GM21447 (cell line): ENCODE measurements at regions not wholly inside any gene's neighbourhood (a gene's known extent, or its start where the extent isn't known, plus 50 kb on each side); places are given as distances from the start of the nearest gene placed in this dataset.

Experiments
- ATAC-seq: cut with Tn5 transposase; IDR thresholded peaks from one replicate; pipeline ENCODE4 v1.9.1; 2021; ENCODE audit not compliant: unreplicated experiment

DNA sequence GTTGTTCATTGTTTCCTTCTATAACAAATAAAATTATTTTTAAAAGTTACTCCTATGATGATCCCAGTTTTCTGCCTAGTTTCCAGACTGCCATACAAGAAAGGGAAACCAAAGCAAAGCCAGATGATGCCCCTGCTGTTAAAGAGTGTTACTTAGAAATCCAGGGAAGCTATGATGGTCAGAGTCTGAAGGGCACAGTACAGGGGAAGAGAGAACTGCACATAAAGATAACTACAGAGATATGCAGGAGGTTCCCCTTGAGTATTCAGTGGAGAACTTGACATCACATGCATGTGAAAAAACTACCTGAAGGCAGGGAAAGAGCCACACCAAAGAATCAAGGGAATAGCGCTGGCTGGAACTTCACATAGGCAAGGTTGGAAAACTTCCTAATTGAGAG, 494.2 kb upstream of the FSTL5 start:
- no peak for ATAC-seq

DNA sequence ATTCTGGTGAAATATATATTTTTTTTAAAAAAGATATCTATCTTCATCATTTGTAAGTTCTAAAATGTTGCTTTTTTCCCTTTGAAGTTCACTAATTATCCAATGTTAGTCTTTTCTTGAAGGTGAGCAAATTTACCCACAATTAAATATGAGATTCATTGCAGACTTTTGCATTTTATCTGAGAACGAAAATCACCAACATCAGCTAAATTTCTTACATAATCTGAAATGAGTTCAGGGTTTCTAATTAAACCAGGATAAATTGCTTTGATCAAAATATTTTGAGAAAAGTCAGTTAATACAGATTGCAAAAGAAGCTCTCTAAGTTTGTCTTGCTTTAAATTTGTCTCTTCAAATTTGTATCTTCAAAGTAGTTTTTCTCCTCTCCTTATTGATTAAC, 486.4 kb upstream of the FSTL5 start:
- ATAC-seq, result no peak

DNA sequence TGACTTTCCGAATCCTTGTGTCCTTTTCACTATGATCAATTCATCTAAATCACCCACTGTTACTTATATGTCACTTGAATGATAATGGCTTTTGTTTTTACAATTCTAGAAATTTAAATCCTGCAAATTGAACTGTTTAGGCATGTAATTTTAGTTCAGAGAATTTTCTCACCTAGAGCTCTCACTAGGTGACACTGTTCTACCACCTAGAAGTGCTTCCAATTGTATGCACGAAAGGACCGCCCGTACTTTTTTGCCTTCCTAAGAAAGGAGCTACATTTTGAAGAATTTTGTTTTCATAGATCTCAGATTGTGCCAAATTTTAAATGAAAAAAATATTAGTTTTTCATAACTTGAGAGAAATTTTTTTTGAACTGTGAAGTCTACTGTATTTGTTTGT, 481.6 kb upstream of the FSTL5 start:
- no peak for ATAC-seq

DNA sequence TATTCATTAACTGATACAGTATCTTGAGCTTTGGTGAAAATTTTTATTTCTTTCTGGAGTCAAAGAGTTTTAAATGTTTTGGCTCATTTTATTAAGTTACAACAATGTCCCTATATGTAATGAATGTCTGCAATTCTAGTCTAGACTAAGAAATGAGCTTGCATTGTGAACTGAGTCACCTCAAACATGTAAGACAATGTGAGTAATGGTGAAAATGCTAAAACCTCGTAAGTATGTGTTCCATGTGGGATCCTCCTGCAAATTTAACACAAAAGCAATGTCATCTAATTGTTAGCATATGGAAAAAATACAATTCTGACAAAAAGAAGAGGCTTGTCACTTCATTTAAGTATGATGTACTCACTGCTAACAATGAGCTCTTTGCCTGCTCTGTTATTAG, 480.5 kb upstream of the FSTL5 start:
- no peak for ATAC-seq

DNA sequence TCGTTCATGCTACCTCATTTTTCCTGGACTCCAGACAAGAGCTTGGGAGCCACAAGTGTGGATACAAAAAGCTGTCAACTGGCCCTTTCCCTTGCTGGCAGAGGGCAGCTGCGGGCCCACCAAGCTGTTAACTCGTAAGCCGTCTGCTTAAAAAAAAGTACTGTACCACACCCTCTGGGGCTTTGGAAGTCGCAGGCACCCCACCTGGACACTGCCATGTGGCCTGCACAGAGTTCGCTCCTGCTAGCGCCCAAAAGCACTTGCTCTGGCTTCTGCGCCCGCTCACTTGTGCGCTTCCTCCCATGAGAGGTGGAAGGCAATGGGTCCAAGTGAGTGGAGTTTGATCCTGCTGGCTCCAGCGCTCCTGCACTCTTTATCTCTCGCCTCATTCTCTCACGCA, 476.4 kb upstream of the FSTL5 start:
- no peak for ATAC-seq

DNA sequence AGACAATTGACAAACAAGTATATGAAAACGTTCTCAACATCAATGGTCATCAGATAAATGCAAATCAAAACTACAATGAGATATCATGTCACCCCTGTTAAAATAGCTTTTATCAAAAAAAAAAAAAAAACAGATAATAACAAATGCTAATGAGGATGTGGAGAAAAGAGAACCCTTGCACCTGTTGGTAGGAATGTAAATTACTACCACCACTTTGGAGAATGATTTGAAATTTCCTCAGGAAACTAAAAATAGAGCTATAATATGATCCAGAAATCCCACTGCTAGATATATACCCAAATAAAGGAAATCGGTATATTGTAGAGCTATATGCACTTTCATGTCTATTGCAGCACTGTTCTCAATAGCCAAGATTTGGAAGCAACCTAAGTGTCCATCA, 470.6 kb upstream of the FSTL5 start:
- ATAC-seq, result no peak

DNA sequence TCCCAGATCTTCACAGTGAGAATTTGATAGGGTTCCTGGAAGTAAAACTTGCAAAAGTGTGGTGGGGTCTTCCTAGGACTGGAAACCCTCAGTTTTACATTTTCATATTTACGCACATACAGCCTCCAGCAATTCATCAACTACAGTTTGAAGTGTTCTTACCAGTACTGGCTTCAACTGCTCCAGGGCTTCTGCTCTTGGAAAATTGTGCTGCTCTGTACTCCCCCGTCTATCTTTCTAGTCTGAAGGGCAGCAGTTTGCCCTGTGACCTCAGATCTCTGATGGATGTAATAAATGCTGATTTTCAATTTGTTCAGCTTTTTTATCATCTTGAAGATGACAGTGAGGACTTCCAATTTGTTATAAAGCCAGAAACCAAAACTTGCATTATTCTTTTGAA, 458.9 kb upstream of the FSTL5 start:
- no peak for ATAC-seq

DNA sequence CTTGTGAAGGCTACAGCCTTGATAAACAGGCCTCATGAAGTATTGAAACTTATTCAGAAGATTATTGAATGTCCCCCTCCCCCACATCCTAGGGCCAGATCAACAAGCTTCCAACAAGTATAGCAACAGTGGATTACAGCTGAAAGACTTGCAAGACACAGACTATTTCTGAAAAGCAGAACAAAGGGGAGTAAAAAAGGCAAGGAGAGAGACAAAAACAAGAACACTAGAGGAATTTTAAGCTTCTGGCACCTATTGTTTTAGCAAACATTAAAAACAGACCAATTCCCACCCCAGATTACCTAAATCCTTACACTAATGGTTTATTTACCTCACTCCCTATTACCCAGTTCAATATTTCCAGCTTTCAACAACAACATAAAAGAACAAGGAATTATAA, 446.3 kb upstream of the FSTL5 start:
- ATAC-seq, result no peak

DNA sequence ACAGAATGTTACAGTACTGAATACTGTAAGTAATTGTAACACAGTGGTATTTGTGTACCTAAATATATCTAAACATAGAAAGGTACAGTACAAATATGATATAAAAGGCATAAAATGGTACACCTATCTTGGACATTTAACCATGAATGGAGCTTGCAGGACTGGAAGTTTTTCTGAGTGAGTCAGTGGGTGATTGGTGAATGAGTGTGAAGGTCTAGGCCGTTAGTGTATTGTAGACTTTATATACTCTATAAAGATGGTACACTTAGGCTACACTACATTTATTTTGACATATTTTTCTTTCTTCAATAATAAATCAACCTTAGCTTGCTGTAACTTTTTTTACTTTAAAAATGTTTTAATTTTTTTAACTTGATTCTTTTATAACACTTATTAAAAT, 422.5 kb upstream of the FSTL5 start:
- ATAC-seq, result no peak

DNA sequence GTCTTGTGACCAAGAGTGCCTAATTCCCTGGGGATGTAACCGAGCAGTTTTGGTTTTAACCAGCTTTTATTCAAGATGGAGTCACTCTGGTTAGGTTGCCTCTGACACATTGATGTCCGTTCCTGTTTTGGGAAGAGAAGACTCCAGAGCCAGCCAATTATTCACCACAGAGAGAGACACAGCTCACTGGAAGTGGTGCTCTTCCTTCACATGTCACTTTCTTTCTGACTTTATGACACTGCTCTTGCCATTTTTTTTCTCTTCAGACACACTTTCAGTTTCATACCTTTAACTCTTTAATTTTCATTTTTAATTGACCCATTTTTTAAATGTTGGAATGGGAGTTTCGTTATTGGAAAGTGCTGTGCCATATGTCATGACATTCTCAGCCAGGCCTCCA, 418.4 kb upstream of the FSTL5 start:
- no peak for ATAC-seq

DNA sequence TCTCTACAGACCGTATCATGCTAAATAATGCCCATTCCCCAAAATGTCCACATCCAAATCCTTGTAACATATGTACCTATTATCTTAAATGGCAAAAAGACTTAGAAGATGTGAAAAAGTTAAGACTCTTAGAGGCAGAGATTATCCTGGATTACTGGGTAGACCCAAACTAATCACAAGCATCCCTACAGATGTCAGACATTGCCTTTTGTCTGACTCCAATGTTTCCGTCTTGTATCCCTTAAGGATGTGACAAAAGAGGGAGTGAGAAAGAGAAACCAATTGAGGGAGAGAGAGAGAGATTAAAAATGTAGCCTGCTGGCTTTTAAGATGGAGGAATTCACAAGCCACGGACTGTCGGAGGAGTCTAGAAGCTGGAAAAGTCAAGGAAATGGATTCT, 401.9 kb upstream of the FSTL5 start:
- ATAC-seq, result no peak

DNA sequence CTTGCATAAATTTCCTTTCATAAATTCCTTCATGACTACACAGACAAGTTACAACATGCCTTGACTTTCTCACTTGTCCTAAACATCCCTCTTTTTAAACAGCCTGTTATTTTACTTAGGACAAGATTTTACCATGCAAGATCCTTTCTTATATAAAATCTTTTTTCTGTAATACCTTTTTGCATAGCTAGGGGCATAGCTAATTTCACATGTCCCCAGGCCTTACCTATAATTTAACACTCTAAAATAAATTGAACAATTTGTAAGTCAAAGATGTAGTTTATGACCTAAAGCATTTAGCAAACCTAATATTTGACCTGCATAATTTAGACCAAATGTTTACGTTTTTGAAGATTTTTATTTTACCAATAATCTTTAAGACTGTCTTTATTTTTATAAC, 396.3 kb upstream of the FSTL5 start:
- no peak for ATAC-seq

DNA sequence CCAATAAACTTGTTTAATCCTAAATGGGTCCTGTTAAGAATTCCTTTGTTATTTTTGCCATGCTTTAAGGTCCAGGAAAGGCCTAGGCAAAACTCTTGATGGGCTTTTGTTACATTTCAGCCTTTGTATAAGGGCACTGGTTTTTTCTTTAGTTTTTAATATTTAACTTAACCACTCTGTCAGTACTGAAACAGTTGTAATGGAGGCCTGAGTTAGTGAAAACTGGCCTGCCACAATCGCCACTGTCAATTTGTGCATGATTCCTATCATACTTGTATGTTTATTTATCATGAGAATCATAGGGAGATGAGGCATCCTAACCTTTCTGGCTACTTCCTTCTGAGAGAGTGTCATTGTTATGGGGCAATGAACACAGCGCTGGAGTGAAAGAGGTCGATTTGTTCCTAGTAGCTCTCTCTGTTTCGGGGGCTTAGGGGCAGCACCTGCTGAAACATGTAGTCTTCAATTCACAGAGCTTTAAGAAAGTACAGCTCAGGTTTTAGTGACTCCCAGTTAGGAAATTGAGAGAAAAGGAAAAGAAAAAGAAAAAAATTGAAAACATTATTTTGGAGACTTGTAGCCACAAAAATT, 393.8 kb upstream of the FSTL5 start:
- ATAC-seq, result no peak

DNA sequence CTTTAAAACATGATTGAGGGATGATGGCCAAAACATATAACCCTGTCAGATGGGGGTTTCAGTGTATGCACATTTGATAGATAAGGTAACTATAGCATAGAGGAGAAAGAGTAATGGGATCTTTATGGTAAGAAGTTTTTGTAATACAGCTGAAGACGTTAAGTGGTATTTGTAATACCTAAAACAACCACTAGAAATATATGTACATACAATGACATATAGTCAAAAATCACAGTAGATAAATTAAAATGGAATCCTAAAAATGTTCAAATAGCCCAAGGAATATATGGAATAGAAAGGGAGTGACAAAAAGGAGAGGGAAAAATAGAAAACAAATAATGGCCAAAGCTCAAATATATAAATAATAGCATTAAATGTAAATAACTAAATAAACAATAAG, 371.3 kb upstream of the FSTL5 start:
- no peak for ATAC-seq

DNA sequence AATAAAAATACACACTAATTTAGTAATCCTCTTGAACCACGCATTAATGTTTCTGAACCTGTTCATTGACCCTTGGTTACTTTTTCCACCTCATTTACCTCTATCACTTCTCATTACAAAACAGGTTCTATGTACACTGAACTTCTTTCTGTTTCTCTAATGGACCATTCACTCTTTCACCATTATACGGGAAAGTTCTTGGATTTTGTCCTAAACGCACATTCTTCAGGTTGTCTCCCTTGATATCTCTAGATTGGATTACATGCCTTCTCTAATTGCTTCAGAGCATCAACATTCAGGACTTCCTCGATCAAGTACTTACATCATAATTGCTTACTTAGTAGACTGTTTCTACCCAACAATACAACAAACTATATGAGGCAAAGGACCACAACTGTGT, 359.4 kb upstream of the FSTL5 start:
- no peak for ATAC-seq

DNA sequence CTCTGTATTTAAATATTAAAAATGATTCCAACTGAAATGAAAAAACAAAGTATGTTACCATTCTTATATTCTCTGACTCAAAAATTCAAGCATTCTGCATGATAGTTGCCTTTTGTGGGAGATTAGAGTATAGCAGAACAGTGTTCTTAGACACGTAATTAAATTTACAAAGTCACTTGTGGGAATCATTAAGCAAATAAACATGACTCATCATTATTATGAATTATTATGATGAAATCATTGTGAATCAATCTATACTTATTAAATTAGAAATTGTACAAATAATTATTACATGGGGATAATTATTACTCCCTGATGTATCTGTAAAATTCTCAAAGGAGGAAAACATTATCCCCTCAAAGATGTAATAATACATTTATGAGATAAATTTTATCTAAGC, 358.9 kb upstream of the FSTL5 start:
- ATAC-seq, result no peak

DNA sequence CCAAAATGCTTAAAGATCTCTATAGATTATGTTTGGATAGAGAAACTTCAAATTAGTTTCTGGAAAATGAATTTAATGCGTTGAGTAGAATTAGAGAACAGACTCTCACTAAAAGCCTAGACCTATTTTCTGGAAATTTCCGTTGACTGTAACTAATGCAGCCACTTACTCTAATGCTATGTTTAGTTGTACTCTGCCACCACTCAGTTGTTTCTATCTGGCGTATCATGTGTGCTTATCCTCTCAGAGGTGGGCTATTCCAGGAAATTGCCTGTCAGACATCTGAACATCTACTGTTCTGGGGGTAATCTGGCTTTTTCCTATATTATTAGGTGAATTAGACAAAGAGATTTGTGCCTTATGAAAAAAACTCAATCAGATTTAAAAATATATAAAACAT, 347.1 kb upstream of the FSTL5 start:
- ATAC-seq, result no peak

DNA sequence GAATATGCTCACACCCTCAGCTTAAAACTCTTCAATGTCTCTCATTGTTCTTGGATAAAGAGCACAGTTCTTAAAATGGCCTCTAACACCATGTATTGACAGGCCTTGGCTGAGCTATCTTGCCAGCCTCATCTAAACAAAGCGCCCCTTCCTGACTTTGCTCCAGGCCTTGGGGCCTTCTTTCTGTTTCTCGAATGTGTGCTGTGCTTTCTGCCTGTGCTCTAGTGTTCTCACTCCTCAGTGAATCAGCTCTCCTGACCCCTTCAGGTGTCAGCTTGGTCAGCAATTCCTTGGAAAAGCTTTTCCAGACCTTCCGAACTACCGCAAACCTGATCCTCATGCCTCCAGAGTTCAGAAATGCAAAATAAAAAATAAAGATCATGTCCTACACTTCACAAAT, 346.3 kb upstream of the FSTL5 start:
- ATAC-seq, result no peak

DNA sequence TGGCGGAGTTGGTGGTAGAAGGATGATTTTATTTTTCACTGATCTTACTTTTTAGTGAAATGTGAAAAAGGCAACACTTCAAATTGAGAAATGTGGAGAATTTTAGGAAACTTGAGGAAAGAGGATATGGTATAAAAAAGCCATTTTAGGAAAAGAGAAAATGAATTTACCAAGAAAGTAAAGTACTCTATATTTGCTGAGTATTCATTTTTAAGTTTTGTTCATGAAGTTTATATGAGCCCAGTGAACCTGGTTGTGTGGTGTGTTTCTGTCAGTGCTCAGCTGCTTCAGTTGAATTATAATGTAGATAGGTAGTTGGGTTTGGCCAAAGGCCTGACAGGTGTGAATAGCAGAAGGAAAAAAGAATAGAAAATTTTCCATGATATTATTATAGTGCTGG, 345.5 kb upstream of the FSTL5 start:
- no peak for ATAC-seq

DNA sequence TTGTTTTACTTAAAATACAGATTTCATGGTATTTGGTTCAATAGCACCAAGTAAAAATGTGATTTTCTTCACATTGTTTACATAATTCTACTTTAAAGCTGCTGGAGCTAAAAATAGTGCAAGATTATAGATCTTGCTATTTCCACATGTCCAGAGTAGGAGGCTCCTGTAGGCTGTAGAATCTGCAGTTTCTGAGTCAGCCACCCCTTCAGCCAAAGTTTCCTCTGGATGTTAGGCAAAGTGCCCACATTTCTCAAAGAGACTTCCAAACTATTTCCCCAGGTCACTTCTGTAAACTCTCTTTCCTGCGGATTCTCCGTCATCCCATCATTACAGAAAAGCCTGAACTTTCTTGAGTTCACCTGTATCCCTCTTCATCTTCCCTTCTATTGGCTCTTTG, 342.5 kb upstream of the FSTL5 start:
- no peak for ATAC-seq

DNA sequence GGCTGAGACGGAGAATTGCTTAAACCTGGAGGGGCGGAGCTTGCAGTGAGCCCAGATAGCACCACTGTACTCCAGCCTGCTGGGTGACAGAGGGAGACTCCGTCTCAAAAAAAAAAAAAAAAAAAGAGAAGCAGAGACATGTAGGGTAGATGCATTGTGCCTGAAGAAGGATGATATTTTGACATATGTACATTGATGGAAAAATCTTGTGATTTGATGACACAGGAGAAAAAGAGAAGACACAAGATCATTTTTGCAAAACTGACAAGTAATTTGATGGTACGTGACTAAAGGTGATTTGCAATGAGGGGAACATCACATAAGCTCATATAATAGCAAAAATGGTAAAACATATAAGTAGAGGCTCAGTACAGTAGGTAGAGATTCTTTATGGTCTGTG, 340.1 kb upstream of the FSTL5 start:
- ATAC-seq, result no peak

DNA sequence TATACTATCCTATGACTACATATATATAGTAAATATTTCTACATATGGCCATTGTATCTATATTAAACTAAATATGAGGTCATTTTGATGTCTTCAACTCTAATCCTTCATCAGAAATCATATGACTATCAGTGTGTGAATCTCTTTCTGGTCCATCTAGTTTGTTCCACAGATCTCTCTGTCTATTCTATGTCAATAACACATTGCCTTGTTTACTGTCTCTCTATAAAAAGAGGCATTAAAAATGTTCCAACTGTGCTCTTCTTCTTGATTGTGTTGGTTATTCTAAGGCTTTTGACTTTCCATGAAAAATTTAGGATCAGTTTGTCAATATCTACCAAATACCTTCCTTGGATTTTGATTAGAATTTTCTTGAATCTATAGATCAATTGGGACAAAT, 338.3 kb upstream of the FSTL5 start:
- no peak for ATAC-seq

DNA sequence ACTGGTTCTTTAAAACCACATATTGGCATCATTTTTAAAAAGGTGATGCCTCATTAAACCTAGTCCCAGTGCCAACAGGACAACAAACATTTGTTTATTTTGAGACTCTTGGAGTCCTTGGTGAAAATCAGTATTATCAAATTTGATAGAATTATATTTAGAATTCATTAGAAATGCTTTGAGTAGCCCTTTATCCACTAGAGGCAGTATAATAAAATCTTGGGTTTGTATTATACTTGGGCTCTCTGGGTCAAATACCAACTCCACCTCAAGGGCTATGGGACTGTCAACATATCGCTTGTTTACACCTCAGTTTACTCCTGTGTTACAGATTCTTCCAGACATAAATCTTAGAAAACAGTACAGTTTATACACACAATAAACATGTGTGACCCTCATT, 335.7 kb upstream of the FSTL5 start:
- ATAC-seq, result no peak

DNA sequence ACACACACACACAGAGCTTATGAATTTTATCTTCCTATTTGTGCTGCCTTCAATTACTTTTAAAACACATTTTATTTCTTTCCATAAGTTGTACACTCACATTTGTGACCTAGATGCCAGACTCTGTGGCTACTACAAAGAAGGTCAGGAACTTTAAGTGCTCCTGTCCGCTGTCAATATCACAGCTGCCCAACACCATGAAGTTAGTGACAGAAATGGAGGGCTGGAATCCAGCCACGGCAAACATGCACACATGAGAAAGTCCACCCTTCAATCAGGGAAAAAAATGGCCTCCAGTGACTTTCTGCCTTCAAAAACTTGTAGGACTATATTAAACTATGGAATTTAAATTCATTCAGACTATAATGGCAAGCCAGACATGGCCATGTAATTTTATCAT, 334.4 kb upstream of the FSTL5 start:
- ATAC-seq, result no peak
